Naive B cell (primary cell): ENCODE measurements at regions not wholly inside any gene's neighbourhood (a gene's known extent, or its start where the extent isn't known, plus 50 kb on each side); places are given as distances from the start of the nearest gene placed in this dataset.

Source experiments
- ATAC-seq, 2 donors: fragments of 150-1000 bp; cut with Tn5 transposase; 2 replicates each; pipeline ENCODE4 v1.10.0; 2021; ENCODE audit warnings: low read depth in 2 of 2, mild to moderate bottlenecking in 2 of 2, moderate library complexity in 2 of 2
- DNase-seq: peaks from one replicate; pipeline ENCODE4 v3.0.0; 2022
- H3K27ac Mint-ChIP-seq, 6 donors: one replicate each; pipeline ENCODE4 v1.8.0; 2020 to 2022; ENCODE audit warnings: mild to moderate bottlenecking in 6 of 6, mixed read lengths in 6 of 6, moderate library complexity in 5 of 6, inconsistent platforms in 2 of 6
- H3K27me3 Mint-ChIP-seq, 3 donors: one replicate each; pipeline ENCODE4 v1.8.0; 2021 to 2022; ENCODE audit warnings: mixed read lengths in 3 of 3, mild to moderate bottlenecking in 1 of 3
- H3K36me3 Mint-ChIP-seq, 2 donors: one replicate each; pipeline ENCODE4 v1.8.0; 2020 to 2022; ENCODE audit warnings: mixed read lengths in 2 of 2, inconsistent platforms in 1 of 2, mild to moderate bottlenecking in 1 of 2
- H3K4me1 Mint-ChIP-seq, 3 donors: one replicate each; pipeline ENCODE4 v1.8.0; 2020 to 2022; ENCODE audit warnings: mixed read lengths in 3 of 3, inconsistent platforms in 1 of 3, mild to moderate bottlenecking in 1 of 3, moderate library complexity in 1 of 3
- H3K4me3 Mint-ChIP-seq, 8 donors: one replicate each; pipeline ENCODE4 v1.8.0; 2020 to 2022; ENCODE audit warnings: mild to moderate bottlenecking in 8 of 8, mixed read lengths in 8 of 8, moderate library complexity in 8 of 8, inconsistent platforms in 2 of 8
- H3K9me3 Mint-ChIP-seq, 7 donors: one replicate each; pipeline ENCODE4 v1.8.0; 2020 to 2022; ENCODE audit warnings: mixed read lengths in 7 of 7, mild to moderate bottlenecking in 5 of 7, inconsistent platforms in 2 of 7, moderate library complexity in 1 of 7

DNA sequence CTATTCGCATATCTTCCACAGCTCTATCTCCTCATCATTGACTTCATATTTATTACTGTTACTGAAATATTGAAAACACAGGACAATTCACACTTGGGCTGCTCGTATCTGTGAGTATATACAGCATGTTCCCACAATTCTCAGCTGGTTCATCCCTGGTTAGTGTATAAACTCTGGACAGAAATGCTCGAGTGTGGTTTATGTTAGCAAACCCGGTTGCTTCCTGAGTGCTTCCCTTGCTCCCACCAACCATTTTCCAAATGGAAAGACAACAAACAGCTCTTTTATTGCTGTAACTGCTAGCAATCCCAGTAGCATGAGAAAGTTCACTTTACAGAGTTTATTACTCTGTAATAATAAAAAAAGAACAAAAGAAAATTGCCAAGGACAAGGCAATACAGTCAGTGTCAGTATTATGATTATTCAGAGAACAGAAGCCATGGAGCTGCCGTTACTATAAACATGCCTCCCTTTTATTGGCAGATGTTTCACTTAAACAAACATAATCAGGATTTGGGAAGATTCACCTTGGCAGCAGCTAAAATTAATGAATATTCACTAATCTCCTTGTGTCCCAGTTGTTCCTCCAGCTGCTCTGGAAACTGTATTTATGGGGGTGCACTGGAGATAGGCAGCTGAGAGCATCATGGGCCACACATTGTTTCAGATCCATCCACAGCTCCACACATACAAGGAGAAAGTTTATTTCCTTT, 134.1 kb upstream of the GUCY1A1 start:
- no peak for ATAC-seq
- Mint-ChIP-seq H3K27ac (no peak overlapping the region), H3K9me3 (no peaks in the 10 kb centered on the region), H3K4me1 (no peaks in the 10 kb centered on the region), H3K4me3 (peak overlapping the region in 1 of 8 donors; percentile 5), H3K36me3 (no peaks in the 10 kb centered on the region), H3K27me3 (peaks cover 0 to 4% (median 0%) of the 10 kb centered on the region in 3 donors)
- DNase-seq: no peak

DNA sequence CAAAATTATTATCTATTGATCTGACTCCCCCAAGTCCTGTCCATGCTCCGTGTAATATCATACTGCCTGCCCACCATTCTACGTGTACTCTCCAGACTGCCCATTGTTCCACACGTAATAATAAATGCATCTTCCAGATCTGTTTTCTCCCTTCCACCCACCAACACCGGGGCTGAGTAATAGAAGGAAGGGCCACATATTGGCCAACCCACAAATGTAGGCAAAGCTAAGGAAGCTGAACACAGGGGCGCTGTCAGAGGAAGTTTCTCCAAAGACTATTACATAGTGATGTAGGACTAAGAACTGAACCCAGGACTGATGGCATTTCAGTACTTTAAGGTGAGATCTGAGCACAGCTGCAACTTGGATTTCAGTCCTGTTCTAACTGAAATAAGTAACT, 135.8 kb upstream of the GUCY1A1 start:
- no peaks in the 10 kb centered on the region for H3K36me3 Mint-ChIP-seq
- no peak overlapping the region for H3K4me3 Mint-ChIP-seq
- no peaks in the 10 kb centered on the region for H3K9me3 Mint-ChIP-seq
- H3K27ac Mint-ChIP-seq: no peak overlapping the region
- H3K4me1 Mint-ChIP-seq: peaks cover 0 to 5% (median 0%) of the 10 kb centered on the region in 3 donors
- ATAC-seq (no peak), DNase-seq (no peak)
- H3K27me3 Mint-ChIP-seq: peaks cover 0 to 4% (median 0%) of the 10 kb centered on the region in 3 donors

DNA sequence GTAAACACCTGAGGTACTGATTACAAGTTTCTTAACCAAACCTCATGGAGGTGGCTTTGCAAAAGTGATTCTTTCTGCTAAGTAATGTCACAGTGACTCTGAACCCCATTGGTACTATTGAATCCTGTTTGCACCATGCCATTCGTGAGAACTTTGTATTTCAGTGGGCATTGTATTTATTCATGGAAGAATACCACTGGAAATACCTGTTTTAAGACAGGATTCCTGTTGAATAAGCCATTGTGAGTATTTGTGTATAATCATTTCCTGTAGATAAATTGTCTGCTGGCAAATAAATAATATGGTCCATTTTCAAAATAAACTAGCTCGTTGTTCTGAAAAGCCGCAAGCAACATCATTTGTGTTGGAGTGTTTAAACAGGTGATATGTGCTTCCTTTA, 136.4 kb upstream of the GUCY1A1 start:
- Mint-ChIP-seq H3K4me1 (peaks cover 0 to 5% (median 0%) of the 10 kb centered on the region in 3 donors), H3K4me3 (no peak overlapping the region), H3K36me3 (no peaks in the 10 kb centered on the region), H3K27me3 (peaks cover 0 to 4% (median 0%) of the 10 kb centered on the region in 3 donors), H3K9me3 (no peaks in the 10 kb centered on the region), H3K27ac (no peak overlapping the region)
- ATAC-seq (no peak), DNase-seq (no peak)

DNA sequence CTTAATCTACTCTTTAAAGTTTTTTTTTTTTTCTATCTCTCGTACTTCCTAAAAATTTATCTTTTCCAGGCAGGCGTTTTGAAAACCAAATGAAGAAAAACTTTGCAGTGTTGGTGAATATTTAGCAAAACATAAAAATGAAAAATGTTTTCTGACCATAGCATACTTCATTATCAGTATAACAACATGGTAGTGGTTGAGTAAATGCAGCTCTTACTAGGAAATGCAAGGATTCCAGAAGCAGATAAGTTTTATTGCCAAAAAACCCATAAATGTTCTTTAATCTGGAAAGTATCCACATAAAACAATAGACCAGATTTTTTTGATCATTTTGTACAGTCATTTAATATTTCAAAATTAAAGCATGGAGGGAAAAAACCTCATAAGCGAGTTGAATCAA, 136.9 kb upstream of the GUCY1A1 start:
- Mint-ChIP-seq H3K27ac (no peak overlapping the region), H3K36me3 (no peaks in the 10 kb centered on the region), H3K4me1 (peaks cover 0 to 5% (median 0%) of the 10 kb centered on the region in 3 donors), H3K27me3 (peaks cover 0 to 4% (median 0%) of the 10 kb centered on the region in 3 donors), H3K4me3 (no peak overlapping the region), H3K9me3 (no peaks in the 10 kb centered on the region)
- DNase-seq (no peak), ATAC-seq (no peak)

DNA sequence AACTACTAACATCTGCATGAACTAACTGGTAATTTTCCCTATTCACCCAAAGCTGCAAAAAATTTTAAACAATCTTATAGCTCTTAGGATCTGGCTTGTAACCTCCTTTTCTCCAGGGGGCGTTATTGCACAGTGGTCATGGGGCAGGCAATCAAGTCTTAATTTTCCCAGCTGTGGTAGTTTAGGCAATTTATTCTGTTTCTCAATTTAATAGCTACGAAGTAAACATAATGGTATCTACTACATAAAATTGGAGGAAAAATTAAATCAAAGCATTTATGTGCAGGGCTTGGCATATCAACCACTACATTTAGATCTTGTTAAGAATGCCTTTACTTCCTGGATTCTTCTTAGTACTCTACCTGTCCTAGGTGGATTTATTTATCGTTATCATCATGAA, 137.4 kb upstream of the GUCY1A1 start:
- DNase-seq (no peak), ATAC-seq (no peak)
- H3K9me3 Mint-ChIP-seq: no peaks in the 10 kb centered on the region
- no peak overlapping the region for H3K27ac Mint-ChIP-seq
- H3K4me1 Mint-ChIP-seq: peaks cover 0 to 5% (median 0%) of the 10 kb centered on the region in 3 donors
- H3K36me3 Mint-ChIP-seq: no peaks in the 10 kb centered on the region
- H3K27me3 Mint-ChIP-seq: peaks cover 0 to 4% (median 0%) of the 10 kb centered on the region in 3 donors
- H3K4me3 Mint-ChIP-seq: no peak overlapping the region

DNA sequence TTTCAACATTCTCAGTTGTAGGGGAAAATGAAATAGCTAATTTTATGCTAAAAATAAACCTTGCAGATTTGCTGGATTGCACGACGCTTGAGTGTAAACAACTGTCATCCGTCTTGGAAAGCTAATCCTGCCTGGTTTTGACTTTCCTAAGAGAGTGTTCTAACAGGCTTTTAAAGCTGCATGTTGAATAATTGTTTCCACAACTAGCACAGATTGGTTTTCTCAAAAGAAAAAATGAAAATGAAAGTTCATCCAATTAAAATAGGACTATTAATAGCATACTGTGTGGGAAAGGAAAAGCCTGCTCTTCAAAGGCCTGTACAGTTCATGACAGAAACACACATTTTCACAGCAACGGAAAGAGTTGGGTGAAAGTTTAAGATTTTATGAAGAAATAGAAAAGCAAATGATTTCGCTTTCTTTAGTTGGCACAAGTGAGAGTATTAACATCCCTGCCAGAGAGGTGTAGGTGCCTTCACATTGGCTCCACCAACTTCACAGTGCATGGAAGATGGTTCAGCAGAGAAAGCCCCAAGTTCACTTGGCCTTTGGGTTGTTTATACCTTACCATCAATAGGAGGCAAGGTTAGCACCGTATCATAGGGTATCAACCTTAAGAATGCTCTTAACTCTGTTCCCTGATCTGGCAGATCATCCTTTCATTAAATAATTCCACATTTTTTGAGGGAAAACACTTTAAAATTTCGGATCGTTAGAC, 140.0 kb upstream of the GUCY1A1 start:
- Mint-ChIP-seq H3K9me3 (peaks cover 0 to 8% (median 3%) of the 10 kb centered on the region in 7 donors), H3K27me3 (peaks cover 0 to 7% (median 0%) of the 10 kb centered on the region in 3 donors), H3K27ac (no peak overlapping the region), H3K4me1 (peaks cover 0 to 5% (median 0%) of the 10 kb centered on the region in 3 donors), H3K4me3 (no peak overlapping the region), H3K36me3 (no peaks in the 10 kb centered on the region)
- ATAC-seq: no peak
- DNase-seq: no peak

DNA sequence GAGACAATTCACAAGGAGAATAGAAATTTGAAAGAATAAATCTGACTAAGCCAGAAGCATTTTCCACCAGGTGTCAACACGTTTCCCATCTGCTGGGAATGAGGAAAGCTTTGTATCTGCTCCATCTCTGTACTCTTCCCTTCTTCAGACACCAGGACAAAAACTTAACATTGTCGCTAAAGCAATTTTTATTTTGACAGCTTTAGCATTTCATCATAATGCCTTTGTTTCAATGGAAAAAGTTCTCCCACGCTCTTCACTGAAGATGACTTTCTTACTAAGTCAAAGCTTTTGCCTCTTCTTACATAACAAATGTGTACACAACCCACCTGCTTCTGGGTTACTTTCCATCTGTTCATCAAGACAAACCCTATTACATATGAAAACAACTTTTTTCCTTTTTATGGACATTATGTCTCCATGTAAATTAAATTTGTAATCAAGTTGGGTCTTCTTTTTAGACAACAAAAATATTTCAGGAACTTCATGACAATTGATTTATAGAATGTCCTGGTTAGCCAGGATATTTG, 141.7 kb upstream of the GUCY1A1 start:
- H3K27ac Mint-ChIP-seq: no peak overlapping the region
- H3K4me3 Mint-ChIP-seq: no peak overlapping the region
- no peak for ATAC-seq
- peaks cover 0 to 8% (median 3%) of the 10 kb centered on the region in 7 donors for H3K9me3 Mint-ChIP-seq
- H3K4me1 Mint-ChIP-seq: peaks cover 0 to 5% (median 0%) of the 10 kb centered on the region in 3 donors
- H3K36me3 Mint-ChIP-seq: no peaks in the 10 kb centered on the region
- H3K27me3 Mint-ChIP-seq: peaks cover 0 to 7% (median 0%) of the 10 kb centered on the region in 3 donors
- no peak for DNase-seq

DNA sequence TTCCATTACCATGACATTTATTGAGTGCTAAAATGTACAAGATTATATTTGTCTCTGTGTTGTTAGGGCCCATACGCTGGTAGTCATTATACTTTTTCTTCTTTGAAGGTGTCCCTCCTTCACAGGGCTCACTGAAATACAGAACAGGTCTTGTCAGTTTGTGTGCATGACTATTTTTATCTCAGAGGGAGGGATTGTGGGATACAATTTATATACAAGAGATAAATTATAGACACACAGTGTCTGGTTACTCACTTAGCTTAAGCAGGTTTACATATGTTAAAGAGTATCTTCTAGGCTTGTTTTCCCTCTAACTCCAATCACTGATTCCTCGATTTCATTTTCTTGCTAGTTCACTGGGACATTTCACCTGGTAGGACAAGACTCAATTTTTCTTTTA, 143.3 kb upstream of the GUCY1A1 start:
- Mint-ChIP-seq H3K27me3 (peaks cover 0 to 7% (median 0%) of the 10 kb centered on the region in 3 donors), H3K36me3 (no peaks in the 10 kb centered on the region), H3K4me3 (no peak overlapping the region), H3K27ac (no peak overlapping the region), H3K9me3 (peaks cover 0 to 8% (median 3%) of the 10 kb centered on the region in 7 donors), H3K4me1 (peaks cover 0 to 5% (median 0%) of the 10 kb centered on the region in 3 donors)
- ATAC-seq (no peak), DNase-seq (no peak)

DNA sequence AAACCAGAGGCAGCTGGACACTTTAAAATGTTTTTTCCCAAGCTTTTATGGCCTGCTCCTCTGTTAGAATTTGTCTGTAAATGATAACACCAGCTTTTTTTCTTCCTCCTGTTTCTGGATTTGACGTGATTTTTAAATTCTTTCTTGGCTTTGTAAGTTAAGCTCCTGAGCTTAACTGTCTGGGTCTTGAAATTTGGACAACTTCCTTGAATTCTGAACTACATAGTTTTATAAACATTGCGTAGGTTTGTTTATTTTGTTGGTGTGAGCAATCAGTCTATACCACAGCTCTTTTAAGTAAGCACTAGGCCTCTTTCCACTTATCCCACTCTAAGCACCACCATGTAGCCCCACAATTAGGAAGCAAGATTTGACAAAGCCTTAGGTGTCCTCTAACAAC, 144.4 kb upstream of the GUCY1A1 start:
- ATAC-seq (no peak), DNase-seq (no peak)
- Mint-ChIP-seq H3K27me3 (peaks cover 0 to 4% (median 0%) of the 10 kb centered on the region in 3 donors), H3K27ac (no peak overlapping the region), H3K4me1 (peaks cover 0 to 5% (median 0%) of the 10 kb centered on the region in 3 donors), H3K9me3 (peaks cover 0 to 8% (median 3%) of the 10 kb centered on the region in 7 donors), H3K36me3 (no peaks in the 10 kb centered on the region), H3K4me3 (no peak overlapping the region)

DNA sequence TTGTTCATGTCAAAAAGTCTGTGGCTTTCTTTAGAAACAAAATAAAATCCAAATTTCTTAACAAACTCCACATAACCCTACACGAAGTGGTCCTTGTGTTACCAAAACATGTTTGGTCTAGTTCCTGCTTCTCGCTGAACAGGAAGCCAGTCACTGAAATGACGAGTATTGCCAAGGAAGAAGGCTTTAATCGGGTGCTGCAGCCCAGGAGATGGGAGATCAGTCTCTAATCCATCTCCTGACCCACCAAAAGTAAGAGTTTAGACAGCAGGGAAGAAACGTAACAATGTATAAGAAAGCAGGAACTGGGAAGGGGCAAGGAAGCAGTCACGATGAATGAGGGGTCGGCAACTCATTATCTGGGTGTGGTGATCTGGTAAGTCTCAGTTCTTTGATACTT, 144.6 kb upstream of the MAP9 start:
- H3K36me3 Mint-ChIP-seq: no peaks in the 10 kb centered on the region

DNA sequence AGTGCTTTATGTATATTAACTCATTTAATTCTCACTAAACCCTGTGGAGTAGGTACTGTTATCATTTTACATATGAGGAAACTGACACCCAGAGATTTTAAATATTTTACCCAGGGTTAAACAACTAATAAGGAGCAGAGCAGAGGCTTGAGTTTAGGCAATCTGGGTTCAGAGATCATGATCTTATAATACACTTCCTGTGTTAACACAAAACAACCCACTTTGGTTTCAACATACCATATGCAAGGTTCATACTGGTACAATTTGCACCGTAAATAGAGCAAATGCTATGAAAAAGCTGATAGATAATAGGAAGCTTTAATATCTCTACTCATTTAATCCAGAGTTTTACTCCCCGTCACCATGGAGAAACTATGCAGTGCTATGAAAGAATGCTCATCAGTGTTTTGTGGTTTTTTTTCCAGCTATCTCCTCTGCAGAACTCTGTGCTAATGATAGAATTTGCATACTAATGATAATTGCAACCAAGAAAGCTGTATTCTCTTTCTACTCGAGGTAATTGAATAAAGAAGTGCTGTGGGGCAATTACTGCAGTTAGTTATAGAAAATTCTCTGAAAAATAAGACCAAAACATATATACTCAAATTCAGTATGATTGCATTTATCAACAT, 138.8 kb upstream of the MAP9 start:
- DNase-seq (no peak), ATAC-seq (no peak)
- no peaks in the 10 kb centered on the region for H3K9me3 Mint-ChIP-seq
- no peak overlapping the region for H3K27ac Mint-ChIP-seq
- H3K36me3 Mint-ChIP-seq: no peaks in the 10 kb centered on the region
- H3K4me1 Mint-ChIP-seq: no peaks in the 10 kb centered on the region
- no peak overlapping the region for H3K4me3 Mint-ChIP-seq
- peaks cover 0 to 8% (median 0%) of the 10 kb centered on the region in 3 donors for H3K27me3 Mint-ChIP-seq

More for the DNA sequence above, 144.6 kb upstream of the MAP9 start:
- H3K9me3 Mint-ChIP-seq: peaks cover 0 to 8% (median 3%) of the 10 kb centered on the region in 7 donors
- H3K4me3 Mint-ChIP-seq: no peak overlapping the region
- peak overlapping the region in 1 of 6 donors; percentile 35 for H3K27ac Mint-ChIP-seq
- peaks cover 0 to 7% (median 0%) of the 10 kb centered on the region in 3 donors for H3K27me3 Mint-ChIP-seq
- DNase-seq (no peak), ATAC-seq (no peak)
- H3K4me1 Mint-ChIP-seq: peaks cover 0 to under 1% (median 0%) of the 10 kb centered on the region in 3 donors

DNA sequence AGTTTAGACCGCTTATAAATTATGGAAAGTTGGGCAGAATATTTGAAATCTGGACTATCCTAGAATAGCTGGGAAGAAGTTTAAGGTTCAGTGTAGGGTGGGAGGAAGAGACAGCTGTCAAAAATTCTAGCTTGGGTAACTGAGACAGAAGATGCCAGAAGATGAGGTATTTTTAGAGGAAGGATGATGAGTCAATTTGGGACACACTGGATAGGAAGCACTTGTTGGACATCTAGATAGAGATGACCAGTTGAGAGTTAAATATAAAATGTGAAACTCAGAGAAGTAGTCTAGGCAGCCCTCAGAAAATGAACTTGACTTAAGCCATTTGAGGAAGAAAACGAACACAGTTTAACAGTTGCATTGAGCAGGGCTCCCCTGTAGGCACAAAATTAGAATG, 137.9 kb upstream of the MAP9 start:
- no peak for DNase-seq
- H3K4me3 Mint-ChIP-seq: no peak overlapping the region
- H3K4me1 Mint-ChIP-seq: no peaks in the 10 kb centered on the region
- no peaks in the 10 kb centered on the region for H3K9me3 Mint-ChIP-seq
- H3K27ac Mint-ChIP-seq: no peak overlapping the region
- no peaks in the 10 kb centered on the region for H3K36me3 Mint-ChIP-seq
- no peak for ATAC-seq
- peaks cover 0 to 8% (median 0%) of the 10 kb centered on the region in 3 donors for H3K27me3 Mint-ChIP-seq

DNA sequence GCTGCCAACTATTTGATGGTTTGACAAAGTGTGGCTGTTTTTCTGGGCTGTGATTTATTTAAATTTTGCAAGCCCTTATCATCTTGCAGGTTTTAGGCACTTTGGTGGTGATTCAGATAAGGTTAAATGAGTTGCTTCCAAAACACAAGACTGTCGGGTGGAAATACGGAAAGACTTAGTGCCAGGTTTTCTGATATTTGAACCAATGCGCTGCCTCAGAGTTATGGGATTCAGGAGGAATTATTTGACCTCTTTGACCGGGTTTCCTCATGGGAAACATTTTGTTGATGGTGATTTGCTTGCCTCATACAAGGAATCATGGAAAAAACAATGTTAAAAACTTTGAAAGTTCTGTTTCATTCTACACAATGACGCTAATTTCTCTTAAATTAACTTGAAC, 136.1 kb upstream of the MAP9 start:
- H3K9me3 Mint-ChIP-seq: no peaks in the 10 kb centered on the region
- no peak overlapping the region for H3K4me3 Mint-ChIP-seq
- no peaks in the 10 kb centered on the region for H3K36me3 Mint-ChIP-seq
- ATAC-seq (no peak), DNase-seq (no peak)
- H3K27ac Mint-ChIP-seq: no peak overlapping the region
- no peaks in the 10 kb centered on the region for H3K4me1 Mint-ChIP-seq
- H3K27me3 Mint-ChIP-seq: peaks cover 0 to 8% (median 0%) of the 10 kb centered on the region in 3 donors
